ENCODE measurements at regions not wholly inside any gene's neighbourhood (a gene's known extent, or its start where the extent isn't known, plus 50 kb on each side); places are given as distances from the start of the nearest gene placed in this dataset.

- Histone ChIP-seq H3K4me3 (no peak overlapping the region), H3K27ac (no peak overlapping the region)
These were observed 420.4 kb downstream of the EFNB2 start for GRCh38 chr13:106115081-106115480.

- Histone ChIP-seq H3K27ac (no peak overlapping the region), H3K4me3 (no peak overlapping the region)
These were observed 421.7 kb downstream of the EFNB2 start for GRCh38 chr13:106113796-106114195.

- Histone ChIP-seq H3K27ac (no peak overlapping the region), H3K4me3 (no peak overlapping the region)
These were observed 423.3 kb downstream of the EFNB2 start for GRCh38 chr13:106112191-106112590.

- no peak overlapping the region for H3K27ac ChIP-seq
- no peak overlapping the region for H3K4me3 ChIP-seq
These were observed 425.1 kb downstream of the EFNB2 start for GRCh38 chr13:106110241-106110855.

GRCh38 chr13:106109391-106109791, 426.1 kb downstream of the EFNB2 start:
- Histone ChIP-seq H3K27ac (no peak overlapping the region), H3K4me3 (no peak overlapping the region)

GRCh38 chr13:106108346-106108745, 427.1 kb downstream of the EFNB2 start:
- Histone ChIP-seq H3K27ac (no peak overlapping the region), H3K4me3 (no peak overlapping the region)

- no peak overlapping the region for H3K27ac ChIP-seq
- no peak overlapping the region for H3K4me3 ChIP-seq
These were observed 428.4 kb downstream of the EFNB2 start for GRCh38 chr13:106107061-106107460.

DNA sequence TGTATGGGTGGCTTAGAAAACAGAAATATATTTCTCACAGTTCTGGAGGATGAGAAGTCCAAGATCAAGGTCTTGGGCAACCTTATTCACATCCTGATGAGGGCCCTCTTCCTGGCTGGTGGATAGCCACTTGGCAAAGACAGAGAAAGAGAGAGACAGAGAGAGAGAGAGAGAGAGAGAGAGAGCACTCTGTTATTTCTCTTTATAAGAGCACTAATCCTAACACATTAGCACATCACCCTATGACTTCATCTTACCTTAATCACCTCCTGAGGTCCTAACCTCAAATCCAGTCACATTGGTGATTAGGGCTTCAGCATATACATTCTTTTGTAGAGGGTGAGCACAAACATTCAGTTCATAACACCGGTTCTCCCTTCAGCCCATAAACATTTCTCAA, 430.3 kb downstream of the EFNB2 start:
- no peak overlapping the region for H3K4me3 ChIP-seq
- H3K27ac ChIP-seq, result no peak overlapping the region

- peak overlapping the region in 1 of 21 experiments; percentile 34 for H3K27ac ChIP-seq
- no peak overlapping the region for H3K4me3 ChIP-seq
These were observed 431.1 kb downstream of the EFNB2 start for GRCh38 chr13:106104281-106104901.

- Histone ChIP-seq H3K27ac (peak overlapping the region in 1 of 21 experiments; percentile 34), H3K4me3 (no peak overlapping the region)
These were observed 431.7 kb downstream of the EFNB2 start for GRCh38 chr13:106103779-106104178.

- Histone ChIP-seq H3K4me3 (no peak overlapping the region), H3K27ac (no peak overlapping the region)
These were observed 432.7 kb downstream of the EFNB2 start for GRCh38 chr13:106102786-106103185.

DNA sequence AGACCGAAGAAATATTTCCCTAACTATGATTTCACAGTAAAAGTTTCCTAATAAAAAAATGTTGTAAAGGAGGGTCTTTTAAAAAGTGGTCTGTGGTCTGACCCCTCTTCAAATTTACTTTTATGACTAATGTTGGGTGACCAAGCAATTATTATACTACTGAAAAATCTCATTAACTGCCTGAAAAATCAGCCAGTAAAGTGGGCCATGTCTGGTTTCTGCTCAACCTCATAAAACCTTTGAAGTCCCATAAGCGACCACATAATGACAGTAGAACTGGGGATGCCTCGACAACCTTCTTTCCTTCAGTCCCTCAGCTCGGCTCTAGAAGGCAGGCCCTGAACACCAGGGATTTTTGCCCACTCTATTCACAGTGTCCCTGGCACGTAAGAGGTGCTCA, 434.3 kb downstream of the EFNB2 start:
- H3K4me3 ChIP-seq, result no peak overlapping the region
- no peak overlapping the region for H3K27ac ChIP-seq

DNA sequence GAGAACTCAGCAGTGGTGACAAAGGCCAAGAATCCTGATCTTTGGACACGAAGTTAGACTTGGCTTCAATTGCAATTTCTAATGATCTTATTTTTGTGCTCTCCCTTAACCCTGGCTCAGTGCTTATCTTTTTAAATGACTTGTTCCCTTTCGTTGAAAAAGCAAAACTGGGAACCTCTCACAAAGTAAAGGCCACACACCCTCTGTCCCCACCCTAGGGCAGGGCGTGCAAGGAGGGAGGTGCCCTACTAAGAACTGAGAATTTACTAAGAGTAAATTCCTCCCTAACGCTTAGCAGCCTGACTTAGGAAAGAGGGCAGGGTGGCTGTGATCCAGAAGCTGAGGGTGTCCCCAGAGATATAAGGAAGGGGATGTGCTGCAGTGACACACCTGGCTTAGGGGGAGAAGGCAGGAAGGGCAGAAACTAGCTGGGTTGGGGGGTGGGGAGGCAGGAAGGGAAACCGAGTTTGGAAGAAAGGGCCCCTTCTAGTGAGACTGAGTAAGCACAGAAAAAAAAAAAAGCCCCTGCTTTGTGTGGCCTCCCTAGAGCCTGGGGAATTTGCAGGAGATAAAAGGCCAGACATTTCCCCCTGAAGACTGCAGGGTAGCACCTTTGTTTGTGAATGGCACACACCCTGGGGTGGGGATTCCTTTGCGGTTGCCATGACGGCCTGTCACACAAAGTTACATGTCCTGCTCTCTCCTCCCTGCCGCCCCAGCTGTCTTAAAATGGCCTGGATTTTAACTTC, 435.1 kb downstream of the EFNB2 start:
- no peak overlapping the region for H3K27ac ChIP-seq
- no peak overlapping the region for H3K4me3 ChIP-seq

DNA sequence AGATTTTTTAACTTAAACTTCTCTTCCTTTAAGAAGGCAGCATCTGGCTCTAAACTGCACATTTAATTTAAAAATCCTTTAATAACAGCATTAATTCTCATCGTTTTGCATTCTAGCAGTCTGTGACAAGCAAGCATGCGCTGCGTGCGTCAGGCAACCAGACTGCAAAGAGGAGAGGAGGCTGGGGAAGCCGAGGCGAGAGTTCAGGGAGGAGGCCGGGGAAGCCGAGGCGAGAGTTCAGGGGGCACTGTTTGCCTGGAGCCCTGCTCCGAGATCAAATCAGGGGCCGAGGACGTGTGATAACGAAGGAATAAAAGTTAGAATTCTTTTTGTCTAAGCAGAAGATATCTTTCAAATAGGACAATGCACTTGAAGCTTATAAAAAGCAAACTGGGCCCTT, 435.7 kb downstream of the EFNB2 start:
- Histone ChIP-seq H3K27ac (no peak overlapping the region), H3K4me3 (no peak overlapping the region)

GRCh38 chr13:106098778-106099177, 436.7 kb downstream of the EFNB2 start:
- Histone ChIP-seq H3K27ac (peak overlapping the region in 1 of 21 experiments; percentile 54), H3K4me3 (no peak overlapping the region)

- Histone ChIP-seq H3K27ac (no peak overlapping the region), H3K4me3 (no peak overlapping the region)
These were observed 438.8 kb downstream of the EFNB2 start for GRCh38 chr13:106096661-106097092.

DNA sequence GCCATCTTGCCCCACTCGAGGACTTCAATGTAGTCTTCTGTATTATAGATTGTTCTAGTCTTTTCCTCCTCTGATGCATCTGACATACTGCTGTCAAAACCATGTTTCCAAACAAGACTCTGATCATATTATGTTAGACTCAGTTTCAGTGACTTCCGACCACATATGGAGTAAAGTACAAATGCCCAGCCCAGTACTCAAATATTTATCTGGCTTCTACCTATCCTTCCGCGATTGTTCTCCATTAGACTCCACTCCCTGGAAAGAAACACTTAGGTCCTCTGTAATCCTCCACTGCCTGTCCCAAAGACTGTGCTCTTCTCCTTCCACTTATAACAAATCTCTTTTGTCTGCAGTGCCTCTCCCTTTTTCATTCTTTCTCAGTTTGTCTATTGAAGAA, 439.5 kb downstream of the EFNB2 start:
- no peak overlapping the region for H3K27ac ChIP-seq
- no peak overlapping the region for H3K4me3 ChIP-seq

DNA sequence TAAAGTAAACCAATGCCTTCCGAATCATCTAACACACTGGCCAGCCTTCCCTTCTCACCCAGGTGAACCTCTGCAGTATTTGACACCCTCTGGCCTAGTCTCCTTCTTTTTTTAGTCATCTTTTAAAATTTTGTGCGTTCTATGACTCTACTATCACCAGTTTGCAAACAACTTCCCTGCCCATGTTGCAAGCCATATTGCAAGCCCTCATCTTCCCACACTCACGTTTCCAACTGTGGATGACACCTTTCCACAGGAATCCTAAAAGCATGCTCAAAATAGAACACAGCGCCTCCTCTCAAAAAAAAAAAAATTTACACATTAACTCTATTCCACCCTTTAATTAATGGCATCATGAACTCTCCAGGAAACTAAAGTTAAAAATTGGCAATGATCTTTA, 440.1 kb downstream of the EFNB2 start:
- no peak overlapping the region for H3K27ac ChIP-seq
- no peak overlapping the region for H3K4me3 ChIP-seq

GRCh38 chr13:106090001-106090400, 445.5 kb downstream of the EFNB2 start:
- Histone ChIP-seq H3K4me3 (no peak overlapping the region), H3K27ac (no peak overlapping the region)

GRCh38 chr13:106089261-106089980, 446.0 kb downstream of the EFNB2 start:
- H3K27ac ChIP-seq, result no peak overlapping the region
- no peak overlapping the region for H3K4me3 ChIP-seq

DNA sequence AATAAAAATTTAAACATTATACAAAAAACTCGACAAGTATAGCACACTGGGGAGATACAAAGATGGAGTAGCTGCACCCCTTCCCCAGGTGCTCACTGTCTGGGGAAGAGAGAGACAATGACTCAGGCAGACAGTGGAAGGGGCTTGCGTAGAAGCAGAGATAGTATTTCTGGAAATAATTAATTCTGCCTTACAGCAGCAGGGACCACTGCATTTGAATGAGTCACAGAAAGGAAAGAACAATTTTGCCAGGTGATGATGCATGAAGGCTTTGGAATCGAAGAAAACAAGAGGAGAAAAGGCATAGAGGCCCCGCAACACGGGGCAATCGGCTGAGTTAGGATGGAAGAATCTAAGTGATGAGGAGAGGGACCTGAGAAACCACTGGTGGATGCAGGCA, 447.4 kb downstream of the EFNB2 start:
- H3K4me3 ChIP-seq, result no peak overlapping the region
- no peak overlapping the region for H3K27ac ChIP-seq
